GM12878 (cell line): ENCODE measurements at regions not wholly inside any gene's neighbourhood (a gene's known extent, or its start where the extent isn't known, plus 50 kb on each side); places are given as distances from the start of the nearest gene placed in this dataset.

Experiments used
- ATAC-seq: fragments of 200-7000 bp; cut with Tn5 transposase; 3 replicates; pipeline ENCODE4 v1.9.1; 2020; ENCODE audit warnings: mild to moderate bottlenecking, moderate library complexity
- BruUV-seq: library from RNA; stranded (reverse); fragments of 400-500 nt; replicated peaks from 2 replicates; lab custom pipeline; 2021; lab: Mats Ljungman, UMichigan
- CTCF ChIA-PET: fragments of 300-600 bp; sonication (Branson Sonifier 250); formaldehyde crosslinking; extraction: SDS; loops from one replicate; lab custom pipeline; 2021; ENCODE audit warnings: inconsistent platforms; lab: Yijun Ruan, JAX
- POLR2A ChIA-PET: fragments of 350-600 bp; formaldehyde crosslinking; extraction: SDS; loops from one replicate; lab custom pipeline; 2021; ENCODE audit warnings: inconsistent platforms; lab: Charles Lee
- RAD21 ChIA-PET: fragments of 300-600 bp; sonication (Branson Sonifier 250); formaldehyde crosslinking; loops from one replicate; lab custom pipeline; 2023; ENCODE audit warnings: antibody characterized with exemption; ENCODE audit not compliant: unreplicated experiment; lab: Charles Lee
- SMC1A ChIA-PET: fragments of 300-600 bp; sonication (Branson Sonifier 250); formaldehyde crosslinking; loops from one replicate; lab custom pipeline; 2023; ENCODE audit not compliant: unreplicated experiment, uncharacterized antibody; lab: Charles Lee
- DNase-seq: peaks from one replicate; pipeline ENCODE4 v3.0.0-alpha.2; 2011; ENCODE audit warnings: low read depth, low spot score
- FAIRE-seq: peaks from 3 replicates; lab custom pipeline; 2011; peaks lifted over from hg19 to GRCh38; lab: Jason Lieb, UNC
- H2AFZ ChIP-seq: 2 replicates; pipeline ENCODE4 v1.6.0; 2011; ENCODE audit warnings: low read depth, low read length, control low read depth; ENCODE audit not compliant: control insufficient read depth
- H3K27ac ChIP-seq: 2 replicates; pipeline ENCODE4 v1.5.1; 2011; ENCODE audit warnings: control low read depth; ENCODE audit not compliant: control insufficient read depth, insufficient read depth
- H3K27me3 ChIP-seq, 2 experiments: replicated peaks in 1 of 2; 2 replicates each; pipeline versions ENCODE4 v1.6.0 to v1.6.1; 2011; ENCODE audit warnings: low read length in 1 of 2; ENCODE audit not compliant: control insufficient read depth in 2 of 2, insufficient read depth in 2 of 2
- H3K36me3 ChIP-seq, 2 experiments: 2 replicates each; pipeline ENCODE4 v1.5.1; 2011; ENCODE audit warnings: low read length in 1 of 2; ENCODE audit not compliant: control insufficient read depth in 2 of 2, insufficient read depth in 2 of 2
- H3K4me1 ChIP-seq: 2 replicates; pipeline ENCODE4 v1.6.1; 2011; ENCODE audit warnings: mild to moderate bottlenecking, low read length, moderate library complexity, mixed read lengths; ENCODE audit not compliant: control insufficient read depth, insufficient read depth
- H3K4me2 ChIP-seq: 2 replicates; pipeline ENCODE4 v1.6.0; 2011; ENCODE audit warnings: control low read depth; ENCODE audit not compliant: control insufficient read depth, insufficient read depth
- H3K4me3 ChIP-seq: fragments of 200-600 bp; sonication (generic); 2 replicates; pipeline ENCODE4 v1.5.1; 2016
- H3K79me2 ChIP-seq: 2 replicates; pipeline ENCODE4 v1.6.0; 2011; ENCODE audit warnings: low read length; ENCODE audit not compliant: control insufficient read depth, insufficient read depth
- H3K9ac ChIP-seq: 2 replicates; pipeline ENCODE4 v1.8.0; 2011; ENCODE audit warnings: low read length, control low read depth, mixed read lengths; ENCODE audit not compliant: control insufficient read depth, insufficient read depth
- H3K9me3 ChIP-seq: replicated peaks from 3 replicates; pipeline ENCODE4 v1.5.1; 2011; ENCODE audit warnings: mild to moderate bottlenecking, low read length; ENCODE audit not compliant: control insufficient read depth, insufficient read depth
- H4K20me1 ChIP-seq: 2 replicates; pipeline ENCODE4 v1.6.0; 2011; ENCODE audit not compliant: control insufficient read depth, insufficient read depth
- CBX3 ChIP-seq: fragments of 200-600 bp; sonication (generic); IDR thresholded peaks from 2 replicates; pipeline ENCODE4 v1.6.1; 2016; ENCODE audit warnings: low read depth, borderline replicate concordance
- ELK1 ChIP-seq: IDR thresholded peaks from 2 replicates; pipeline ENCODE4 v1.6.1; 2012; ENCODE audit warnings: low read depth, low read length, improper control_type of control experiment
- FOXM1 ChIP-seq: IDR thresholded peaks from 2 replicates; pipeline ENCODE4 v1.6.1; 2012; ENCODE audit warnings: low read depth, mild to moderate bottlenecking, inconsistent platforms, low read length, moderate library complexity
- GABPA ChIP-seq: IDR thresholded peaks from 2 replicates; pipeline ENCODE4 v1.6.1; 2014; ENCODE audit warnings: antibody characterized with exemption, low read depth, mild to moderate bottlenecking, inconsistent platforms
- HCFC1 ChIP-seq: fragments of 150-350 bp; IDR thresholded peaks from 2 replicates; pipeline ENCODE4 v1.6.1; 2014; ENCODE audit warnings: low read length
- NR2C1 ChIP-seq: fragments of 450-650 bp; IDR thresholded peaks from 2 replicates; pipeline ENCODE4 v1.6.1; 2017; ENCODE audit warnings: antibody characterized with exemption, mild to moderate bottlenecking, moderate library complexity
- PML ChIP-seq: IDR thresholded peaks from 2 replicates; pipeline ENCODE4 v1.6.1; 2012; ENCODE audit warnings: low read length, inconsistent platforms
- PRDM15 ChIP-seq: fragments of 450-650 bp; formaldehyde crosslinking; IDR thresholded peaks from 2 replicates; pipeline ENCODE4 v1.4.0; 2020; ENCODE audit warnings: mild to moderate bottlenecking, moderate library complexity
- RAD51 ChIP-seq: fragments of 450-650 bp; IDR thresholded peaks from 2 replicates; pipeline ENCODE4 v1.6.1; 2016; ENCODE audit warnings: moderate library complexity, mild to moderate bottlenecking, inconsistent platforms
- WGBS: methylation state at CpG from one replicate; pipeline ENCODE4 v1.1.6; 2016; ENCODE audit warnings: low lambda C conversion rate; ENCODE audit not compliant: insufficient replicate concordance, insufficient coverage; ENCODE audit errors: missing lambda C conversion rate; 5-methylcytosine and 5-hydroxymethylcytosine counted together
- in situ Hi-C: fragments of 300-500 bp; cut with MboI; formaldehyde crosslinking; loops from 9 replicates; pipeline ENCODE4 v1.14.3; 2018; ENCODE audit warnings: mixed read lengths
- intact Hi-C: fragments of 100-400 bp; cut with micrococcal nuclease; formaldehyde crosslinking; loops from one replicate; pipeline ENCODE4 v1.14.2; 2022; ENCODE audit not compliant: unreplicated experiment

GRCh38 chr3:23096041-23096440 lies 107.1 kb upstream of the UBE2E2 start:
- Histone ChIP-seq H3K27me3 (no peaks in the 10 kb centered on the region), H3K4me1 (no peaks in the 10 kb centered on the region), H3K4me2 (no peak overlapping the region), H3K27ac (no peak overlapping the region), H3K79me2 (no peaks in the 10 kb centered on the region), H2AFZ (no peak overlapping the region), H3K36me3 (no peaks in the 10 kb centered on the region), H3K4me3 (no peak overlapping the region), H4K20me1 (no peaks in the 10 kb centered on the region), H3K9ac (no peak overlapping the region), H3K9me3 (no peaks in the 10 kb centered on the region)
- ATAC-seq: no peak
- intact Hi-C loops: no loop called here
- WGBS: 55% methylated on average over 1 of the region's 1 CpG
- ChIA-PET RAD21 (no interaction called here), POLR2A (interaction anchor here (0.6 kb wide), 1 partner anchor 14 kb away, joined by 5 read pairs; no protein-coding TSS in a partner anchor), SMC1A (no interaction called here), CTCF (no interaction called here)
- TF ChIP-seq PRDM15 (CRISPR knock-in tag) (no peak), ELK1 (no peak), PML (no peak), FOXM1 (no peak), GABPA (no peak), RAD51 (no peak), HCFC1 (no peak), NR2C1 (no peak), CBX3 (no peak)
- no peak for DNase-seq
- no peak for FAIRE-seq
- in situ Hi-C loops: no loop called here
- no TSS peak for BruUV-seq
